ENCODE measurements at regions not wholly inside any gene's neighbourhood (a gene's known extent, or its start where the extent isn't known, plus 50 kb on each side); places are given as distances from the start of the nearest gene placed in this dataset.

DNA sequence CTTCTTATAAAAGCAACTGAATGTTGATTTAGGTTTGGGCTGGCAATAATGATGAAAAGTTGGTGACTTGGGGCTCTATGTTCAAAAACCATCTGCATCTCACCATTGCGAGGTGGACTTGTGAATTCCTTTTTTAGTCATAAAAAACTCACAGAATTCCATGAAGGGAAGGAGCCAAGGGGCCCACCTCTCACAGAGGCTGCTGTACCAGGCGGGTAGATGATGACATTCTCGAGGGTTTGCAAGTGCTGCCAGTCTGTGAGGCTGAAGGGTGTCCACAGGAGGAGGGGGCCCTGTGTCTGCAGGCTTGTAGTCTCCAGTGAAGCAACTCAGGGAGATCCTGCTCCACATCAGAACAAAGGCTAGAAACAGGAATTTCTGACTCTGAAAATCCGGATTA, 195.5 kb upstream of the ZNF32 start:
- TF ChIP-seq EGR1 (IDR thresholded peaks at IDR 0.05; ENCODE audit: borderline replicate concordance, low read depth, low read length) (no peak), JUN (IDR thresholded peaks at IDR 0.05; ENCODE audit: low read depth, low read length) (no peak), POLR2A (IDR thresholded peaks at IDR 0.05; ENCODE audit: control extremely low read depth in 1 of 2, low read depth in 2 of 2, low read length in 2 of 2) (no peak)
- TF ChIP-seq, protein P1, sequence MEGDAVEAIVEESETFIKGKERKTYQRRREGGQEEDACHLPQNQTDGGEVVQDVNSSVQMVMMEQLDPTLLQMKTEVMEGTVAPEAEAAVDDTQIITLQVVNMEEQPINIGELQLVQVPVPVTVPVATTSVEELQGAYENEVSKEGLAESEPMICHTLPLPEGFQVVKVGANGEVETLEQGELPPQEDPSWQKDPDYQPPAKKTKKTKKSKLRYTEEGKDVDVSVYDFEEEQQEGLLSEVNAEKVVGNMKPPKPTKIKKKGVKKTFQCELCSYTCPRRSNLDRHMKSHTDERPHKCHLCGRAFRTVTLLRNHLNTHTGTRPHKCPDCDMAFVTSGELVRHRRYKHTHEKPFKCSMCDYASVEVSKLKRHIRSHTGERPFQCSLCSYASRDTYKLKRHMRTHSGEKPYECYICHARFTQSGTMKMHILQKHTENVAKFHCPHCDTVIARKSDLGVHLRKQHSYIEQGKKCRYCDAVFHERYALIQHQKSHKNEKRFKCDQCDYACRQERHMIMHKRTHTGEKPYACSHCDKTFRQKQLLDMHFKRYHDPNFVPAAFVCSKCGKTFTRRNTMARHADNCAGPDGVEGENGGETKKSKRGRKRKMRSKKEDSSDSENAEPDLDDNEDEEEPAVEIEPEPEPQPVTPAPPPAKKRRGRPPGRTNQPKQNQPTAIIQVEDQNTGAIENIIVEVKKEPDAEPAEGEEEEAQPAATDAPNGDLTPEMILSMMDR (IDR thresholded peaks at IDR 0.05; ENCODE audit: control extremely low read depth in 1 of 3, insufficient read depth in 1 of 3, low read depth in 1 of 3, low read length in 3 of 3) = no peak

Measured in H1 (cell line).